H1 (cell line): ENCODE measurements at regions not wholly inside any gene's neighbourhood (a gene's known extent, or its start where the extent isn't known, plus 50 kb on each side); places are given as distances from the start of the nearest gene placed in this dataset.

ENCODE experiments used
- CHD1 ChIP-seq: IDR thresholded peaks from 2 replicates; pipeline ENCODE4 v1.6.1; 2012; ENCODE audit warnings: low read depth, low read length, improper control_type of control experiment
- POLR2A ChIP-seq, 2 experiments: IDR thresholded peaks; 1 replicate in 1 of 2; 2 replicates in 1 of 2; pipeline ENCODE4 v1.6.1; 2011; ENCODE audit warnings: low read depth in 2 of 2, low read length in 2 of 2, mild to moderate bottlenecking in 2 of 2; ENCODE audit errors: control extremely low read depth in 1 of 2
- POLR2AphosphoS5 ChIP-seq: IDR thresholded peaks from 2 replicates; pipeline ENCODE4 v1.6.1; 2011; ENCODE audit warnings: low read depth, low read length
- RAD21 ChIP-seq, 2 experiments: IDR thresholded peaks in 1 of 2; conservative IDR thresholded peaks in 1 of 2; 2 replicates each; pipeline ENCODE4 v1.6.1; 2011; ENCODE audit warnings: low read depth in 2 of 2, low read length in 2 of 2, improper control_type of control experiment in 1 of 2, inconsistent platforms in 1 of 2, mild to moderate bottlenecking in 1 of 2, moderate library complexity in 1 of 2
- SP4 ChIP-seq: IDR thresholded peaks from 2 replicates; pipeline ENCODE4 v1.6.1; 2012; ENCODE audit warnings: low read length, inconsistent platforms
- TBP ChIP-seq: IDR thresholded peaks from 2 replicates; pipeline ENCODE4 v1.6.1; 2011; ENCODE audit warnings: low read depth, low read length, improper control_type of control experiment
- TF ChIP-seq, protein P1 (sequence below): IDR thresholded peaks from 2 replicates; pipeline ENCODE4 v1.6.1; 2012; ENCODE audit warnings: inconsistent platforms

DNA sequence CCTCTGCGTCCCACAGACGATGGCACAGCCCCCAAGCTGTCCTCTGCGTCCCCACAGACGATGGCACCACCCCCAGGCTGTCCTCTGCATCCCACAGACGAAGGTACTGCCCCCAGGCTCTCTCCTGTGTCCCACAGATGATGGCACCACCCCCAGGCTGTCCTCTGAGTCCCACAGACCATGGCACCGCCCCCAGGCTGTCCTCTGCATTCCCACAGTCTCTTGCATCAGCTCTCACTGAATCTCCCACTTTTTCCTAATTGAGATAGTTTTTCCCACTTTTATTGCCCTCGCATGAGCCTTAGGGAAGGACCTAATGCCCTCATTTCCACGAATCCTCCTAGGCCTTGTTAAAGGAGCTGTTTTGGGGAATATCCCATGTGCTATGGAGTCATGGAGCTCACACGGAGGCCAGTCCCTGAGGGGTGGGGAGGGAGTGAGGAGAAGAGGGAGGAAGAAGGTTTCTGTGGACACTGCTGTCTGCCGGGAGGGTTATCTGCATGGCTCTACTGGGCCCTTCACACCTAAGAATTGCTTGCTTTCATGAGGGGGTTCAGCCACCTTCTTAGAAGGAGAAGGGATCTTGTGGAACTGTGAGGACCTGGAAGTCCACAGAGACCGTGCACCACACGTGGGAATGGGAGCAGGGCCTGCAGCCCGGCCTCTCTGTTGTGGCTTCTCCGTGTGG lies 58.2 kb upstream of the PTCH1 start (continued):
- TF ChIP-seq, protein P1, sequence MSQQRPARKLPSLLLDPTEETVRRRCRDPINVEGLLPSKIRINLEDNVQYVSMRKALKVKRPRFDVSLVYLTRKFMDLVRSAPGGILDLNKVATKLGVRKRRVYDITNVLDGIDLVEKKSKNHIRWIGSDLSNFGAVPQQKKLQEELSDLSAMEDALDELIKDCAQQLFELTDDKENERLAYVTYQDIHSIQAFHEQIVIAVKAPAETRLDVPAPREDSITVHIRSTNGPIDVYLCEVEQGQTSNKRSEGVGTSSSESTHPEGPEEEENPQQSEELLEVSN, result no peak
- no peak for TF ChIP-seq SP4
- no peak for TF ChIP-seq RAD21 (IDR thresholded peaks at IDR 0.05 in 1 of 2, conservative IDR thresholded peaks at IDR 0.05 in 1 of 2; ENCODE audit: low read depth in 2 of 2, low read length in 2 of 2)
- TF ChIP-seq POLR2AphosphoS5, result no peak
- TF ChIP-seq TBP, result no peak
- TF ChIP-seq CHD1, result no peak
- no peak for TF ChIP-seq POLR2A (IDR thresholded peaks at IDR 0.05; ENCODE audit: control extremely low read depth in 1 of 2, low read depth in 2 of 2, low read length in 2 of 2)
